22Rv1 (cell line): ENCODE measurements at regions not wholly inside any gene's neighbourhood (a gene's known extent, or its start where the extent isn't known, plus 50 kb on each side); places are given as distances from the start of the nearest gene placed in this dataset.

Source experiments
- CTCF ChIP-seq: fragments of 450-650 bp; IDR thresholded peaks from 2 replicates; pipeline ENCODE4 v1.5.1; 2017; ENCODE audit warnings: mild to moderate bottlenecking
- ZFX ChIP-seq: fragments of 450-650 bp; IDR thresholded peaks from 2 replicates; pipeline ENCODE4 v1.6.1; 2017; ENCODE audit warnings: antibody characterized with exemption, borderline replicate concordance

- no peak for TF ChIP-seq CTCF
- TF ChIP-seq ZFX = no peak
Measured at GRCh38 chr16:72312828-72313227, 140.9 kb upstream of the PMFBP1 start.
